Embryonic facial prominence (tissue), 1 donor: ENCODE measurements at regions not wholly inside any gene's neighbourhood (a gene's known extent, or its start where the extent isn't known, plus 50 kb on each side); places are given as distances from the start of the nearest gene placed in this dataset.

Experiments
- DNase-seq: peaks from one replicate; pipeline ENCODE4 v3.0.0-alpha.2; 2016; ENCODE audit errors: extremely low spot score

DNA sequence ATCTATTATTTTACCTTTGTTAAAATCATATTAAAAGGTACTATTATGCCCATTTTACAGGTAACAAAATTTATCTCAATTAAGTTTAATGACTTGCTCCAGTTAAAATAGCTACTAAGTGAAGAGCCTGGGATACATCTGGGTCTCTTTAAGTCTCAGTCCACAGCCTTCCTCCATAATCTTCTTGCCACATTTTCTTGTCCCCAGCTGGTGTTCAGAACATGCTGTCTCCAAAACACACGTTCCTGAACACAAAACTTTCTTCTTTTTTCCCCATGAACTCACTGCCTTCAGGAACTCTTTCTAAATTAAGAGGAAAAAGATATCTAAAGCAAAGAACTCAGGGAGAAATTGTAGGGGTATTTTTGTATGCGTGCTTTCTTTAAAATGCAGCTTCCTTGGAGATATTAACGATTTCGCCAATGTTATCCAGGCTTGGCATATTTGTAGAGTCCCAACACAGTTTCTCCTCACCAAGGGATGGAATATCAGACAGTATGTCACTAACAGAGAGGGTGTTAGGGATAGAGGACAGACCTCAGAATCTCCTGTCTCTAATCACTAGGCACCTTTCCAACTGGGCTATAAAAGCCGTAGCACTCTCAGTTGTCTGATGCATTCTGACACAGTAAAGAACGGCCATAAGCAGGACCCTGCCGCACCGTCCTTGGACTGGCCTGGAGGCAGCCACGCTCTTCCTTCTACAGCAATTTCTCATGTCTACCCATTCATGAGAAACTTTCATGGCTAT lies 232.8 kb upstream of the BLID start:
- no peak for DNase-seq

DNA sequence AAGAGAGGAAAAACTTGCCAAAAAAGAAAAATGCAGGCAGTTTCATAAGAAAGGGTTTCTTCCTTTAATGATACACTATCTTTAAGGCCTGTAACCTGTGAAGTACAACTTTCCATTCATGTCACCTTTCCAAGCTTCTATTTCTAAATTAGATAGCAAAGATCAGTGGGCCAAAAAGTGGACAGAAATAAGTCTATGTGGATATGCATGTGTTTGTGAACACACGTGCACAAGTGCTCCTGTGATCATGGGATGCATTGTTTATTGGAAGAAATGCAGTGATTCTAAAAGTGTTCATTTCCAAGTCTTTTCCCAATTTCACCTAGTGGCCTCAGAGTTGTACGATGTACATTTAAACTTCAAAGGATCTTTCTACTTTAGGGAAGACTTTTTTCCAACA lies 230.0 kb upstream of the BLID start:
- DNase-seq: no peak

DNA sequence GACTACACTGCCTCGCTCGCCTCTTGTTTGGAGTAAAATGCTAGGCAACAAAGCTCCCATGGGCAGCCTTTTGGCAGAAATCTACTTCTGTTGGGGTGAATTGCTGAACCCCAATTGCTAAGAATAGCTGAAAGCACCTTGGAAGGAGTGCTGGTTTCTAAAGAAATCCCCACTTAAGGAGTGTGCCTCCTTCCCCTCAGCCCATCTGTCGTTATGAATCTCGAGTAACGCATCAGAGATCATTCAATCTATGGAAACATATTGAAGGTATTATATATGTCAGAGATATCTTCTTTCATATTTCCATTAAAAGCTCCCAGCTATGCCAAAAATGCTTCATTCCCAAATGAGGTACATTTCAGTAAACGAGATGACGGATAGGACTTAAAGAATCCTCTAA lies 229.6 kb upstream of the BLID start:
- DNase-seq: peak; percentile 80

DNA sequence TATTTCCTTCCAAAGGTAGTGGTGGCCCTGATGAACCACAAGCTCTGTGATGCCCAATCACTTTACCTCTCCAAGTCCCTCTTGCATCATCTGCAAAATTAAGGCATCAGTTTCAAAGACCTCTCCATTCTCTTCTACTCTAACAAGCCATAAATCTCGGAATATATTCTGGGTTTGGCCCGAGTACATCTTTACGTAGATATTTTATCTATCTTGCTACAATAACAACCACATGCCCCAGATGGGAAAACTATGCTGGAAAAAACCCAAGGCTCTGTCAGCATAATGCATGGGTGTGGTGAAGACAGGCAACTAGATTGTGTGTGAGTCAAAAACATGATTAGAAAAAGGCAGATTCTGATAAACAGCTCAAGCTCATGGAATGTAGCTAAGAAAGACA lies 228.2 kb upstream of the BLID start:
- DNase-seq: no peak

DNA sequence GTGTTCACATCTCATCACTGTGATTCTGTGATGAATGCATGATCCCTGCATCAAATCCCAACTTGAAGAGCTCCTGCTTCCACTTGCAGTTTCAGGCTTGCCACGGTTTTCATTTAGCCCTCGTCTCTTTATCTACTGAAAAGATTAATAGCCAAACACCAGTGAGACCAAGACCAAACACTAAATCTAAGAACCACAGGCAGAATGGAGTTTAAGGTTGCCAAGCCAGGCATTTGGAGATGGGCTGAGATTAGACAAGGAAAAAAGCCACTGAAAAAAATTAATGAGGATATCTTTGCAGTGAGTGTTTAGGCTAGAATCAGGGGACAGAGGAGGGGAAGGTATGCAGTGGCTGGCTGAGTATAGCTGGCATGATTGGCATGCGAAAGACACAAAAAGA lies 227.2 kb upstream of the BLID start:
- no peak for DNase-seq

DNA sequence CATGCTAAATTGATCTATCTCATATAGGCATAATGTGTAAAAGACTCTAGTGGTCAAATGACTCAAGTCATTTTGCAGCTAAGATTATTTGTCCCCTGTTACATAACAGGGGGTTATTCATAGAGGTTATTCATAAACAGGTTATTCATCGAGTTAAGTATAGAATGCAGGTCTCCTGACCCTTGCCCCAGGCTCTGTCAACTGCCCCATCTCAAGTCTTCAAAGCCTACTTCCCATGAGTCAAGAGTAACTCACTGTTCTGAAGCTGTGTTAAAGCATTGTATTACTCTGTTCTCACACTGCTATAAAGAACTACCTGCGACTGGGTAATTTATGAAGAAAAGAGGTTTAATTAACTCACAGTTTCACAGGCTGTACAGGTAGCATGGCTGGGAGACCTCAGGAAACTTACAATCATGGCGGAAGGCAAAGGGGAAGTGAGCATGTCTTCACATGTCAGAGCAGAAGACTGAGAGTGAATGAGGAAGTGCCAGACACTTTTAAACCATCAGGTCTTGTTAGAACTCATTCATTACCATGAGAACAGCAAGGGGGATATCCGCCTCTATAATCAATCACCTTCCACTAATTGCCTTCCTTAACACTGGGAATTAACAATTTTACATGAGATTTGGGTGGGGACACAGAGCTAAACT lies 226.2 kb upstream of the BLID start:
- no peak for DNase-seq

DNA sequence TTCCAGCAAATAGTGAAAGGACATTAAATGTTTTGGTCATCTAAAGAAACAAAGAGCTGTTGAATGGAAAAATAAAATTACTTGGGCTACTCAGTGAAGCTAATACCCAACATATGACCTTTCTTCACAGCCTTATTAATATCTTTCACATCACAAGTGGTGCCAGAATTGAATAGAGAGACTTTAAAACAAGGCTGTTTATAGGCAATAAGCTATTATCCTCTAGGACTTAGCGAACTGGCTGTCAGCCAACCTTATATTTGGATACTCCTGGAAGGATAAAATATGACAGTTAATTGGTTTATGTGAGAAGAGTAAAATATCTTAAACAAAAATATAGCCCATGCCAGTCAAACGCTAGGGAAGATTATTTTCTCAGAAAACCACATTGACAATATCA lies 225.5 kb upstream of the BLID start:
- no peak for DNase-seq

DNA sequence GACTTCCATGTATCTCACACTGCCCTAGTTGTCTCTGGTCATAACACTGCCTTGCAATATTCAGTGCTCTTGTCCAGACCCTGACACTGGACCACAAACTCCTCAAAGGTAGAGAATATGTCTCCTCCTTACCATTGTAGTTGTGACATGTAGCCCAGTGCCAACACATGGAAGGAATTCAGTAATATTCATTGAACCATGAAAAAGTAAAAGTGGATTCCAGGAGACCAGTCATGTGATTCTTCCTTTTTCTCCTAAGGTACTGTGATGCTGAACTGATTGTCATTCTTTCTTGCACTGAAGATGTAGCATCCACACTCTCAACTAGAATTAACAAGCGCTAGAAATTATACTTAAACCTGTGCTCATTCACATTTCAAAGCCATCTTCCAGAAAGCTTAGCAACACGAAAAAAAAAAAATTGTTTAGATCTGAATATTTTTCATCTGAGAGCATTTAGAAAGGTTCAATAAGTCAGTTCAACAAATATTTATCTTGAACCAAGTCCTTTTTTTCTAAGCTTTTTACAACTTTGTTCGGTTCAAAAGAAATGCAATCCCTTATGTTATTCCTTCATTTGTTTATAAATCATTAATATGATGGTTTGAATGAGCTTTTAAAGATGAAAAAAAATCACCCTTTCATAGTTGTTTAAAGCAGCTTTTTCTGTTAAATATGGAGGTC lies 224.7 kb upstream of the BLID start:
- no peak for DNase-seq

DNA sequence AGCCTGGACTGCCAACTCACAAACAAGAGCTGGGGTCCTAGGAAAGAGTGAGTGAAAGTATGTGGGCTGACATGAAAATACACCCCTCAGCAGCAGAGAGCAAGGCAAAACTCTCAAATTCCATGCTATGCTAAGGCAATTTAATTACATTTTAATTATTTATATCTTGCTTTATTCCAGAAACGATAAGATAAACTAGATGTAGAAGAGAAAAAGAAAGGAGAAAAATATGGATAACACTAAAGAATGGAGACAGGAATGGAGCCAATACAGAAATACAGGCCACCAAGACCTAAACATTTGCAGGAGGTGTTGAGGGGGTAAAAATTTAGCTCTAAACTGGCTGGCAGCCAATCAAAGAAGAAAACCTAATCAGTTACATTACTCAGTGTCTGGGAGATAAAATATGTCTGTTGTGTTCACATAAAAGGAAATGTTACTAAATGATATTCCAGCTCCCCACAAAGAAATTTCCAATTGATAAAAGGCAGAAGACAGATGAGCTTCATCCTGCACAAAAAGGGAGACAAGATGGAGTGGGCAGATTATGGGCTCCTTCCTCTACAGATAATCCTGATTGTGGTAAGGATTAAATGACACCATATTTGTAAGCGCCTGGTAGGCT lies 223.5 kb upstream of the BLID start:
- DNase-seq: no peak

DNA sequence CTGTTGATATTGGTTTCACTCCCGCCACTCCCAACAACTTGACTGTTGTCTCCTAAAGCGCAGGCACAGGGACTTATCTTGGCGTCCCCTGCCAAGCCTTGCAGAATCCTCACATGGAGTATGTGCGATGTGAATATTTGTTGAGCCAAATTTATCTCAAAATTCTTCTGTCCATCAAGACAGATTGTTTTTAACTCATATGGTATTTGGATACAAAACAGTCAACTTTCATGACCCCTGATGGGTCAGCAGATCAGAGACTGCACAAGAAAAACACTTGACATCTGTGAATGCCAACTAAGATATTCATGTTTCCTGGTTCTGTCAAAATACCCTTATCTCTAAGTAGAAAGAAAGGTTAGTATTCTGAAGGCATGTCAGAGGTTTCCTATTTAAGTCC lies 221.7 kb upstream of the BLID start:
- DNase-seq: no peak

DNA sequence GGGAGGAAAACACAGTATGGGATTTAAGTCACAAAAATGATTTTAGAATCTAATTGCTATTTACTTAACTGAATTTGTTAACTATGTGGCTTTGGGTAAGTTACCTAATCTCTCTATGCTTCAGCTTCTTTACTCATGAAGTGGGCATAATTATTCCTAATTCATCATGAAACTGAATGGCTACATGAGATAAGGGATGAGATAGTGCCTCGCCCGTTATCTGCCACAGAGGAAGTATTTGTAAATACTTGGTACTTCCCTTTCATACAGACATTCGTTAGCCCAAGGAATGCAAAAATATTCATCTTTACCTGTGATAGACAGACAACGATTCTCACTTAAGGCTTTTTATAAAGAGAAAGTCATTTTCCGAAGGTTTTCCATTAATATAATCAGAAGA lies 221.2 kb upstream of the BLID start:
- DNase-seq: no peak

DNA sequence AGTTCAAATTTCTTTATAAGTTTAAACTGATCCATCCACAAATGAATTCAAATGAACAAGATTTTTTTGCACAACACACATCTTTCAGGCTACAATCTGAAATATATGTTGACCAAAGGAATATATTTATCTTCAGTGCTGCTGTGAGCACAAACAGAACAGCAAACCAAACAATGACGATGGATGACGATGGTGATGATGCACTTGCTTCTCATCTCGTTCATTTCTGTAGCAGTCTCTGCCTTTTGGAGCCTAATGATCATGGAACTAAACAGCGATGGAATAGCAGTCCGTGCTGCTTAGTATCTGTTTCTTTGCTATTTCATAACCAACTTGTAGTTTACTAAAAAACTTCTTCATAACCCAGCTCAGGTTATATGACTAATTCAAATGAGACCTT lies 220.7 kb upstream of the BLID start:
- DNase-seq: no peak

DNA sequence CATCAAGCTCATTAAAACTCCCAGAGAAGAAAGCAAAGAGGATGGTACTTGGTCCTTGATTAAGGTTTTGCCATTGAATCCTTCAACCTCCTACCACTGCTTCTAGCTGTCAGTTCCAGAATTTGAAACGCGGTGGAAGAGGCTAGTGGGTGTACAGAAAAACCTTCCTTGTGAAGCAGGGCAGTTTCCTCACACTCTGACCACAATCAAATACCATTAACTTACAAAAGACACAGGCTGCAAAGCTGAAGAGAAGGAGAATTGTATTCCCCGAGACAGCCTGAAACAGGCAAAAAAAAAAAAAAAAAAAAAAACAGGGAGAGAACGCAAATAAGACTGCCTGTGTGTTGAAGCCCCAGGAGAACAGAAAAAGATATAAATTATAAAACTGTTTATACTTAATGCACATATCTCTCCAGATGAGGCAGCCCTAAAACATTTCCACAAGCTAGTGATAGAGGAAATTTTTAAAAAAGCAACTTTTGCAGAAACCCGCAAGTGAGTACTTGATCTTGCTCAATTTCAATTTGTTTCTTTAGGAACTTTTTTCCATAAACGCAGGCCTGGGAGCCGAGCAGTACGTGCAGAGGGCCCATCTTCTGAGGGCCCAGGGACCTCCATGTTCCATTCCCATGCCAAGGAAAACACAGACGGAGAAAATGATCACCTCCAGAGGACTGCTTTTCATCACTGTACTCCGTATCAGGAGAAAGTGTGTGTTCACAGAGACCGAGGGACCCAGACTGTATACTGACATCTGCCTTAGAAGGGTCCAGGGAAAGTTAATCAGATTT lies 218.7 kb upstream of the BLID start:
- no peak for DNase-seq

DNA sequence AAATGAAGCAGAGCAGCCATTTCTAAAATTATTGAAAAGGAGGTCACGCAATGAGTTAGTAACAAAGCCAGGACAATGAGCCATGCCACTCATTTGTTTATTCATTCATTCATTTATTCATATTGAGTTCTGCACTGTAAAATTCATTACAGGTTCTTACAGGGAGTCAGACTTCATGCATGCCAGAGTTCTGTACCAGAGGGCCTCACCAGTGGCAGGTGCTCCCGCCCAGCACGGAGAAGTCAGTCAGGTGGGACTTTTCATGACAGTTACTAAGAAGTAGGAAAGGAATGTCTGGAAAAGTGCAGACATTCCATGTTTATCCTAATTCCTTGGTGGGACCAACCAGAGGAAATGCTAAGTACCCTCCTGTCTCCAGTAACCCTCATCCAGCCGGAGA lies 217.5 kb upstream of the BLID start:
- no peak for DNase-seq

DNA sequence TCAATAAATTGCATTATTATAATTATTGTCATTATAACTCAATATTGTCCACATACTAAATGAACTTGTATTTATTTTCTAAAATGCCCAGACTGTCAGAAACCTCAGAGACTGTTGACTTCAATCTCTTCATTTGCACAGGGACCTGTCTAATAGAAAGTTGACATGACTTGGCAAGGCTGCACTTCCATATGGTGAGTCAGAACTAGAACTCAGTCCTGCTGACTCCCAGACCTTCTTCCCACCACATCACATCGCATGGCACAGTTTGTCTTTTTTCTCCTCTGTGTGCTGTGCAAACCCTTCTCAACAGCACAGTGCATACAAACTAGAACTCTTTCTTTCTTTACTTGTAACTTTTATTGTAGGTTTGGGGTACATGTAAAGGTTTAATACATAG lies 215.1 kb upstream of the BLID start:
- DNase-seq: no peak

DNA sequence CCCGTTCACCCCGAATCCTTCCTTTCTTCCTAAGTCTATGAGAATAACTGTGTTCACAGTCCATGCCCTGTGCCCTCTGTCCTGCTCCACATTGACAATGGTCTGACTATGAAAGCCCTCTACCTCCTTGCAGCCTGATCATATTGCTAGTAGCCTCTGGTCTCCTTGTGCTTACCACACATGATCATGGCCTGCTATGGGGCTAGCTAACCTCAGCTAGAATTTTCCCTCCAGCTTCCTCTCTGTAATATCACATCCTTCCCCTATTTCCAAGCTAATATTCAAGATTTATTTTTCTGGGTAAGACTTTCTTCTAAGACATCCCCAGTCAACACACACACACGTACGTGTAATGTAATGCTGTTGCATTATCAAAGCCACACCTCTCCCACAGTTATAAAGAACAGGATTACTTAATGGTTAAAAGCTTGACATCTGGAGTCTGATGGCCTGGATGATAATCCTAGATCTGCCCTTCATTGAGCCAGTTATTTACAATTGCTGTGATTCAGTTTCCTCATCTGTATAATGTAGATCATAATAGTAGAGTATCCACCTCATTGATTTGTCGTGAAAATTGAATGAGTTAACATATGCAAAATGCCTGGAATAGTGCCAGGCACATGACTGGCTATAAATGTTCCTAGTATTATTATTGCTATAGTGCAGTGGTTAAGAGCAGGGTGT lies 214.4 kb upstream of the BLID start:
- DNase-seq: no peak

DNA sequence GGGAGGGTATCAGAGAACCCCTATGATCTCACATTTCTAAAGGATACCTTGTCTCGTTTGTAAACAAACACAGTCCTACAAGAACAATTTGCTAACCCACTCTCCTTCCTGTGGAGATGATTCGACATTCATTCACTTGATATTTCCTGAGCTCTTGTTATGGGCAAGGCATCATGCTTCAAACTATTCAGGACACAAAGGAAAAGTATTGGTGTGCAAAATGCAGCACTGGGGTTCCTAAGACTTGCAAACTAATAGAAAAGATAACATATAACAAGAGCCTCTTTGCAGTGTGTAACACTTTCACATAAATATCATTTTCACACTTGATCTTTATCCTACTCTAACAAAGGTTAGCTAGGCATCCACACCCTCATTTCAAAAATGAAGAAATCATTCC lies 211.5 kb upstream of the BLID start:
- DNase-seq: no peak

DNA sequence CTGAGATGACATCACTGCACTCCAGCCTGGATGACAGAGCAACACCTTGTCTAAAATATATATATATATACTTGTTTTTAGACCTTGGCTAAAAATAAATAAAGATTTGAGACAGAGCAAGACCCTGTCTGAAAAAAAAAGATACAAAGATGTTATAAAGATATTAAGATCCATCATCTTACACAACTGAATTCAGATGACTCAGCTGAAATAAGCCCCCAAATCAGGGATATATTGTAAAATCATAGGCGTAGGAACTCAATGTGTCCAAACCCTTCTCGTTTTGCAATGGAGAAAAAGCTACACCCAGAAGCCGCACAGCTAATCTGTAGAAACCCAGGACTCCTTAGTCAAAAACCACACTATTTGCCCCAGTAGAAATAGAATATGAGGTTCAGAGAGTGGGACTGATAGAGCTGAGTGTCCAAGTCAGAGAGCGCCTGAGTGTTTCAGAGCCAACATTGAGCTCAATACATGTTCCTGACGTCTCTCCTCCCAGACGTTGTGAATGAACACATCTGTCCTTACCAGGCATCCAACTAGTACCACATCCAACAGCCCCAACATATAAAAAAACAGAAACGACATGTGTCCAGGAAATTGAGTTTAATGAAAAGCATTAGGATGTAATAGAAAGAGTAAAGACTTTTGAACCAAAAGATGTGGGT lies 207.9 kb upstream of the BLID start:
- DNase-seq: no peak

DNA sequence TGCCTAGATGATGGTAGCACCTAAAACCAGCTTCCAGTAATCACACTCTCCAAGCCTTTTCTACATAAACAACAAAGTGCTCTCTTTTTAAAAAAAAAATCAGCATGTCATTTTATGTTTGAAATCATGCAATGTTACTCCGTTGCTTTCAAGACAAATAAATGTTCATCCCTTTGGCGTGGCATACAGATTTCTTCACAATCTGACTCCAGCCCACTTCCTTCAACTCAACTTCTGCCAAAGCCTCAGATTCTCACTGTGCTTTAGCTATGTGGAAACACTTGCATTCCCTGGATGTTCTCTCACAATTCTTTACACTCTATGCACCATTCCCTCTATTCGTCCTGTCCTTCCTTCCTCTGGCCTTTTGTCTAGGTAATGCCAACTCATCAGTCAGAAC lies 206.3 kb upstream of the BLID start:
- no peak for DNase-seq

DNA sequence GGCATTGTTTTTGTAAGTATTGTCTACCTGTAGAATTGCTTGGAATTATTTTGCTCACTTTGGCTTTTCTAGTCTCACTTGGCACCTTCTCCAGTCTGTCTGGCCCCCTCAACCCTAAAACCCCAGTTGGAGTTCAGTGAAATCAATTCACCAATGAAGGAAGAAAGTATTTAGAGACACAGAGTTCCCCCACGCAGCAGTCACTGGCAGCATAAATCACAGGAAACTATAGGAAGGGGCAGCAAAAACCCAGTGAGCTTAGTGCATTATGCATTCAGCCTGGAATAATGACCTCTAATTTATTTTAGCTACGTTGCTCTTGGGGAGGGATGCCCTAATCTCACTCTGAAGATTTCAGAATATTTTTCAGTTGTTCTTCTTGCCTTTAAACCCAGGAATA lies 204.7 kb upstream of the BLID start:
- no peak for DNase-seq
